Colonic mucosa (tissue), 4 donors: ENCODE measurements at regions not wholly inside any gene's neighbourhood (a gene's known extent, or its start where the extent isn't known, plus 50 kb on each side); places are given as distances from the start of the nearest gene placed in this dataset.

ENCODE experiments used
- DNase-seq: peaks from one replicate; pipeline ENCODE4 v3.0.0-alpha.2; 2020
- H3K27ac ChIP-seq: fragments of 200-600 bp; one replicate; pipeline ENCODE4 v1.8.0; 2021
- H3K27me3 ChIP-seq: fragments of 200-600 bp; one replicate; pipeline ENCODE4 v1.8.0; 2021
- H3K36me3 ChIP-seq: fragments of 200-600 bp; one replicate; pipeline ENCODE4 v1.8.0; 2021
- H3K4me1 ChIP-seq: fragments of 200-600 bp; one replicate; pipeline ENCODE4 v1.8.0; 2021; ENCODE audit warnings: mild to moderate bottlenecking
- H3K4me3 ChIP-seq: fragments of 200-600 bp; one replicate; pipeline ENCODE4 v1.8.0; 2021
- H3K9ac ChIP-seq, 2 donors: one replicate each; pipeline ENCODE4 v1.7.0; 2013; ENCODE audit warnings: control low read depth in 2 of 2, low read depth in 2 of 2, low read length in 2 of 2
- H3K9me3 ChIP-seq: fragments of 200-600 bp; one replicate; pipeline ENCODE4 v1.8.0; 2021
- intact Hi-C: fragments of 100-400 bp; cut with DNase I; formaldehyde crosslinking; loops from one replicate; pipeline ENCODE4 v1.14.1; 2022
- TF ChIP-seq, protein P1 (sequence below): fragments of 200-600 bp; IDR thresholded peaks from one replicate; pipeline ENCODE4 v1.8.0; 2022; ENCODE audit warnings: antibody characterized with exemption, mild to moderate bottlenecking
- donor health status: healthy.
- donor health status: DM: no; HTN: no; CAD: no.
- donor health status: DM: no; HTN: no; CAD: no.

DNA sequence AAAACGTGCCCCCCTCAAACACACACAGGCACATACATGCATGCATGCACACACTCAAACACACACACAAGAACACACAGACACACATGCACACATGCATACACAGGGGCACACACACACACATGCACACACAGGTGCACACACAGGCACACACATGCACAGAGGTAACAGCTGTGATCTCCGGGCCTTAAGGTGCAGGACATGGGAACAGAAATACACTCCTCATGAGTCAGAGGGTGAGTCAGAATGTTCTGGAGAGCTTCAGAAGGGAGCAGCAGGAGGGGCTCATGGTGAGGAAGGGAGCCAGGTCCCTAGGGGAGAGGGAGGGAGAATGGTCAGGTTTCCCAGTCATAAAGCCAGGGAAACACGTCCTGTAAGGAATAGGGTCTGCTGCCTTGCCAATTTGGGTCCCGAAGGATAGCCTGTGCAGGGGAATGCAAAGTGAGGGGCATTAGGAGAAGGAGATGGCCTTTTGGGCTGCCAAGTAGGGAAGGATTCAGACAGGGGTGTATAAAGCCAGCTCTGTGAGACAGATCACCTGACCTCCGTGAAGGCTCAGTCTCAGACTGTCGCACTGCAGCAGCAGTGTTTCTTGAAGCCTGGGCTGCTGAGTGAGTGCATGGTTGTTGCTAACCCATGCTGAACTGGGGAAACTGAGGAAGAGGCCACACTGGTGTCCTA, 123.9 kb downstream of the MAFB start:
- intact Hi-C loops = no loop called here
- no peak for DNase-seq
- H3K27ac ChIP-seq = no peak overlapping the region
- H3K27me3 ChIP-seq = no peaks in the 10 kb centered on the region
- H3K4me3 ChIP-seq = no peak overlapping the region
- peaks cover 4% of the 10 kb centered on the region for H3K4me1 ChIP-seq
- H3K9ac ChIP-seq = no peak overlapping the region
- no peaks in the 10 kb centered on the region for H3K9me3 ChIP-seq
- TF ChIP-seq, protein P1, sequence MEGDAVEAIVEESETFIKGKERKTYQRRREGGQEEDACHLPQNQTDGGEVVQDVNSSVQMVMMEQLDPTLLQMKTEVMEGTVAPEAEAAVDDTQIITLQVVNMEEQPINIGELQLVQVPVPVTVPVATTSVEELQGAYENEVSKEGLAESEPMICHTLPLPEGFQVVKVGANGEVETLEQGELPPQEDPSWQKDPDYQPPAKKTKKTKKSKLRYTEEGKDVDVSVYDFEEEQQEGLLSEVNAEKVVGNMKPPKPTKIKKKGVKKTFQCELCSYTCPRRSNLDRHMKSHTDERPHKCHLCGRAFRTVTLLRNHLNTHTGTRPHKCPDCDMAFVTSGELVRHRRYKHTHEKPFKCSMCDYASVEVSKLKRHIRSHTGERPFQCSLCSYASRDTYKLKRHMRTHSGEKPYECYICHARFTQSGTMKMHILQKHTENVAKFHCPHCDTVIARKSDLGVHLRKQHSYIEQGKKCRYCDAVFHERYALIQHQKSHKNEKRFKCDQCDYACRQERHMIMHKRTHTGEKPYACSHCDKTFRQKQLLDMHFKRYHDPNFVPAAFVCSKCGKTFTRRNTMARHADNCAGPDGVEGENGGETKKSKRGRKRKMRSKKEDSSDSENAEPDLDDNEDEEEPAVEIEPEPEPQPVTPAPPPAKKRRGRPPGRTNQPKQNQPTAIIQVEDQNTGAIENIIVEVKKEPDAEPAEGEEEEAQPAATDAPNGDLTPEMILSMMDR = no peak
- H3K36me3 ChIP-seq = no peaks in the 10 kb centered on the region

DNA sequence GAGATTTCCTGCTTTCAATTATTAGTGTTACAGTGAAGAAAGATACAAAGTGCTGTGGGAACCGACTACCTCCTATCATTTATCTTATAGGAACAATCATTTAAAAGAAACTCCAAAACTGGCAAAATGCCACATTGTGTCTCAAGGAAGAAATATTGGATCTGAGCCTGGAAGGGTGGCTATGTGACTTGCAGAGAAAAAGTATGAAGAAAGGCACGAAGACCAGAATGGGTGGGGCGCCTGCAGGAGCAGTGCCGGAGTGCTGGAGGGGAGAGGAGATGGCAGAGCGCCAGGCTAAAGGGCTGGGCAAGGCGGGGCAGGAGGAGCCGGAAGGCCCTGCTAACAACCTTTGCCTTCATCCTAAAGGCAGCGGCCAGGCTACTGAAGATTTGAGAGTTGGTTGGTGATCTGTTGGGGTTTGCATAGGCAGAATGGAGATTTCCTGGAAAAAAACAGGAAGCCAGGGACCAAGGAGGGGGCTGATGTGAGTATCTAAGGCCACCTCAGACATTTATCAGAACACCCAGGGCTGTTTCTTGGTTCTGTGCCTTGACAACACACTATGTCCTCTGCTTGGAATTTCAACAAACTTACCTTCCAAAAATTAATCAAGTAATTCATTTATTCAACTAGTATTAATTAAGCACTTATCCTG, 125.6 kb downstream of the MAFB start:
- TF ChIP-seq, protein P1 = no peak
- no peaks in the 10 kb centered on the region for H3K9me3 ChIP-seq
- no peak overlapping the region for H3K9ac ChIP-seq
- intact Hi-C loops = no loop called here
- no peak overlapping the region for H3K4me3 ChIP-seq
- no peaks in the 10 kb centered on the region for H3K36me3 ChIP-seq
- H3K4me1 ChIP-seq = peaks cover 4% of the 10 kb centered on the region
- peak; percentile 95 for DNase-seq
- H3K27ac ChIP-seq = peak overlapping the region; percentile 71
- H3K27me3 ChIP-seq = no peaks in the 10 kb centered on the region

DNA sequence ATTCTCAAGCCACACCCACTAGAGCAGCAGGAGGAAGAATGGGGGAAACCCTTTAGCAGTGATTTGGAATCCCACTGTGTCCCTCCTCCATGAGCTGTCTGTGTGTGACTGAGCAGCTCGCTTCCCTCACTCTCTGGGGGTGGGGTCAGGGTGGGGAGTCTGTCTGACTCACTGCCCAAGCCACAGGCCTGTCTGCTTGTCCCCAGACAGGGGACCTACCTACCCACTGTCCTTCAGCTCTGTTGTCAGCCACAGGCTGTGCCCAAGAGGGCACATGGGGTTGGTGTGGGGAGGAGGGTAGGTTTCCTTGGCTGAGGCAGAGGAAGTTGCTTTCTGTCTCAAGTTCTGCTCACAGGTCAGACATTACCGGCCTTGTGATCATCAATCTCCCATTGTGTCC, 127.0 kb downstream of the MAFB start:
- no peaks in the 10 kb centered on the region for H3K27me3 ChIP-seq
- no peaks in the 10 kb centered on the region for H3K9me3 ChIP-seq
- TF ChIP-seq, protein P1 = no peak
- no peak overlapping the region for H3K27ac ChIP-seq
- H3K9ac ChIP-seq = peak overlapping the region in 1 of 2 donors; percentile 8
- peak; percentile 48 for DNase-seq
- H3K4me1 ChIP-seq = peaks cover 4% of the 10 kb centered on the region
- intact Hi-C loops = no loop called here
- no peak overlapping the region for H3K4me3 ChIP-seq
- no peaks in the 10 kb centered on the region for H3K36me3 ChIP-seq

GRCh38 chr20:40561187-40561586, 127.8 kb downstream of the MAFB start:
- Histone ChIP-seq H3K36me3 (no peaks in the 10 kb centered on the region), H3K4me1 (peaks cover 4% of the 10 kb centered on the region), H3K4me3 (no peak overlapping the region), H3K27me3 (no peaks in the 10 kb centered on the region), H3K9me3 (no peaks in the 10 kb centered on the region), H3K27ac (no peak overlapping the region), H3K9ac (no peak overlapping the region)
- TF ChIP-seq, protein P1 = no peak
- no peak for DNase-seq
- intact Hi-C loops = no loop called here

DNA sequence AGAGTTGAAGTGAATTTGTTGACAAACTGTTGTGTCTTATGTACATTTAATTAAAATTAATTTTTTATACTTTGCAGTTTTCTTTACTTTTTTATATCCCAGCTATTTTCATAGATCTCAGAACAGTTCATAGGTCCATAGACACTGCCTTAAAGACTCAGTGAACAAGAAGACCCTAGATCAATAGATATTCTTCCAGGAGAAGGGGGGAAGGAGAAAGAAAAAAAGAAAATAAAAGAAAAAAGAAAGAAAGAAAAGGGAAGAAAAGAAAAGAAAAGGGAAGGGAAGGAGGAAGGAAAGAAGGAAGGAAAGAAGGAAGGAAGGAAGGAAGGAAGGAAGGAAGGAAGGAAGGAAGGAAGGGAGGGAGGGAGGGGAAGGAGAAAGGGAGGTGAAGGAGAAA, 130.8 kb downstream of the MAFB start:
- Histone ChIP-seq H3K4me3 (no peak overlapping the region), H3K27ac (no peak overlapping the region), H3K27me3 (no peaks in the 10 kb centered on the region), H3K36me3 (no peaks in the 10 kb centered on the region), H3K4me1 (peaks cover 4% of the 10 kb centered on the region), H3K9me3 (no peaks in the 10 kb centered on the region), H3K9ac (no peak overlapping the region)
- intact Hi-C loops = no loop called here
- no peak for DNase-seq
- TF ChIP-seq, protein P1 = no peak
